Central memory CD8-positive, alpha-beta T cell (primary cell): ENCODE measurements at regions not wholly inside any gene's neighbourhood (a gene's known extent, or its start where the extent isn't known, plus 50 kb on each side); places are given as distances from the start of the nearest gene placed in this dataset.

Source experiments
- ATAC-seq: fragments of 150-1000 bp; cut with Tn5 transposase; replicated peaks from 2 replicates; pipeline ENCODE4 v1.10.0; 2022; ENCODE audit warnings: mild to moderate bottlenecking, moderate FRiP score, moderate number of reproducible peaks; ENCODE audit not compliant: poor library complexity, severe bottlenecking; ENCODE audit errors: extremely low read depth
- DNase-seq, 2 donors: peaks; one replicate each; pipeline ENCODE4 v3.0.0; 2021; ENCODE audit warnings: low spot score in 2 of 2
- H3K27ac Mint-ChIP-seq: one replicate; pipeline ENCODE4 v1.8.0; 2022; ENCODE audit warnings: low read depth, mild to moderate bottlenecking, moderate library complexity, mixed read lengths
- H3K27me3 Mint-ChIP-seq: one replicate; pipeline ENCODE4 v1.8.0; 2022; ENCODE audit warnings: mixed read lengths
- H3K36me3 Mint-ChIP-seq: one replicate; pipeline ENCODE4 v1.8.0; 2022; ENCODE audit warnings: mild to moderate bottlenecking, moderate library complexity, mixed read lengths; ENCODE audit not compliant: insufficient read depth
- H3K4me1 Mint-ChIP-seq: one replicate; pipeline ENCODE4 v1.8.0; 2022; ENCODE audit warnings: mixed read lengths
- H3K4me3 Mint-ChIP-seq: one replicate; pipeline ENCODE4 v1.8.0; 2022; ENCODE audit warnings: mild to moderate bottlenecking, moderate library complexity, mixed read lengths
- H3K9me3 Mint-ChIP-seq: one replicate; pipeline ENCODE4 v1.8.0; 2022; ENCODE audit warnings: mixed read lengths

DNA sequence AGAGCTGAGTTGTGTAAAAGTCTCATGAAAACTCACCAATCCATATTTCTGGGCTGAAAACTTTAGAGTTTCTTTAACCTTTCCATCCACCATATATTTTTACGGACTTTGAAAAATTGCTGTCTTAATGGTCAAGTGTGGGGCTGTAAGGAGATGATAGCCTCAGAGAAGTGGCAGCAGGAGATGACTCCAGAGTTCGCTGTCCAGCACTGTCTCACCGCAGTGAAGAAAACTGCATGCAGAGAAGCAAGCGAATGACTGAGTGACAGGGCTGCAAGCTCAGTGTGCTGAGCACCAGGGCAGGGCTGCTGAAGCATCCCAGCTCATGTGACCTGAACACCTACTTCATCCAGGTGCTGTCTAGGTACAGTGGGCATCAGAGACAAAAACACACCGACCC, 564.5 kb downstream of the ACTR3B start:
- ATAC-seq (no peak), DNase-seq (no peak)
- no peaks in the 10 kb centered on the region for H3K27me3 Mint-ChIP-seq
- no peak overlapping the region for H3K4me3 Mint-ChIP-seq
- no peaks in the 10 kb centered on the region for H3K36me3 Mint-ChIP-seq
- H3K9me3 Mint-ChIP-seq = peaks cover 26% of the 10 kb centered on the region
- no peaks in the 10 kb centered on the region for H3K4me1 Mint-ChIP-seq
- no peak overlapping the region for H3K27ac Mint-ChIP-seq

DNA sequence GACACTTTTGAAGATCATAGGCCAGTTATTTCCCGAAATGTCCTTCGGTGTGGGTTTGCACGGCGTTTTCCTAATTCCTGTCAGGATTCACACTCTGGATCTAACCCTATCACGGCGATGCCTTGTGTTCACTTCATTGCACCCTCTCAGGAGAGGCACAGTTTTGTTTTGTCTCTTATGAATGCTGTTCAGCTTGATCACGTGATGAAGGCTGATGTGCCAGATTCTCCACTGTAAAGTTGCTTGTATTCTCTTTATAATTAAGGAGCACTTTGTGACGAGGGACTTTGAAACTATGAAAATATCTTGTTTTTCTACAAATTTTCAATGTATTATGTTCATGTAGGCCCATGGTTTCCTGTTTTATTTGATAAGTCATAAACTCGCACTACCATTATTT, 568.1 kb downstream of the ACTR3B start:
- DNase-seq = no peak
- H3K9me3 Mint-ChIP-seq = peaks cover 5% of the 10 kb centered on the region
- no peak for ATAC-seq
- no peaks in the 10 kb centered on the region for H3K27me3 Mint-ChIP-seq
- H3K4me3 Mint-ChIP-seq = no peak overlapping the region
- H3K27ac Mint-ChIP-seq = no peak overlapping the region
- no peaks in the 10 kb centered on the region for H3K4me1 Mint-ChIP-seq
- no peaks in the 10 kb centered on the region for H3K36me3 Mint-ChIP-seq

DNA sequence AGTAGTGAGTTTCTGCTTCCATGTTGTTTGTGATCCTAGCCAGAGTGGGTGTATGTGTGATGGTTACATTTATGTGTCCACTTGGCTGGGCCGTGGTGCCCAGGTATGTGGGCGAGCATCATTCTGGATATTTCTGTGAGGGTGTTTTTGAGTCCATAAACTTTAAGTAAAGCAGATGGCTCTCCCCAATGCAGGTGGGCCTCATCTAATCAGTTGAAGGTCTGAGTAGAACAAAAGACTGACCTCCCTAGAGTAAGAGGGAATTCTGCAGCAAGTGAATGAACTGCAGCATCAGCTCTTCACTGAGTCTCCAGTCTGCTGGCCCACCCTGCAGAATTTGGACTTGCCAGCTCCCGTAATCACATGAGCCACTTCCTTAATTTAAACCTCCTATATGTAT, 571.9 kb downstream of the ACTR3B start:
- DNase-seq (no peak), ATAC-seq (no peak)
- no peaks in the 10 kb centered on the region for H3K27me3 Mint-ChIP-seq
- H3K4me3 Mint-ChIP-seq = no peak overlapping the region
- no peak overlapping the region for H3K27ac Mint-ChIP-seq
- no peaks in the 10 kb centered on the region for H3K4me1 Mint-ChIP-seq
- H3K36me3 Mint-ChIP-seq = no peaks in the 10 kb centered on the region
- no peaks in the 10 kb centered on the region for H3K9me3 Mint-ChIP-seq

GRCh38 chr7:153354071-153354470, 594.5 kb downstream of the ACTR3B start:
- no peak for DNase-seq
- ATAC-seq = no peak
- peaks cover 6% of the 10 kb centered on the region for H3K9me3 Mint-ChIP-seq
- H3K4me1 Mint-ChIP-seq = no peaks in the 10 kb centered on the region
- H3K4me3 Mint-ChIP-seq = no peak overlapping the region
- H3K27me3 Mint-ChIP-seq = no peaks in the 10 kb centered on the region
- H3K27ac Mint-ChIP-seq = no peak overlapping the region
- no peaks in the 10 kb centered on the region for H3K36me3 Mint-ChIP-seq

DNA sequence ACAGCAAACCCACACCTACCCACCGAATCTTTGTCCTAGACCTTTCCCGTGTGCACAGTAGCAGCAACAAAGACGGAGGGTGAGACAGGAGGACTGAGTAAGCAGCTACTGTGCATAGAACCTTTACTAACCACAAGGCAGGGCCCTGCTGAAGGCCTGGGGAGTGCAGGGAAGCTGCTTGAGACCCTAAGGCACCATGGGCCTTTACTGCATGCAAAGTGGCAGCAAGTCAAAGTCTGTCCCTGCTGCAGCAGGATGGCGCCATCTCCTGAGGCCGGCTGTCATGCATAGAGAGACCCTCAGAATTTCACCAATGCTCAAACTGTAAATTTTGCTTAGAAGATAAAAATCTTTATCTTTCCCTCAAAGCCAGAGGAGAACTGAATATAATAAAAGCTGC, 610.5 kb downstream of the ACTR3B start:
- no peaks in the 10 kb centered on the region for H3K4me1 Mint-ChIP-seq
- no peaks in the 10 kb centered on the region for H3K27me3 Mint-ChIP-seq
- no peaks in the 10 kb centered on the region for H3K36me3 Mint-ChIP-seq
- DNase-seq (no peak), ATAC-seq (no peak)
- H3K9me3 Mint-ChIP-seq = peaks cover 16% of the 10 kb centered on the region
- no peak overlapping the region for H3K27ac Mint-ChIP-seq
- H3K4me3 Mint-ChIP-seq = no peak overlapping the region

DNA sequence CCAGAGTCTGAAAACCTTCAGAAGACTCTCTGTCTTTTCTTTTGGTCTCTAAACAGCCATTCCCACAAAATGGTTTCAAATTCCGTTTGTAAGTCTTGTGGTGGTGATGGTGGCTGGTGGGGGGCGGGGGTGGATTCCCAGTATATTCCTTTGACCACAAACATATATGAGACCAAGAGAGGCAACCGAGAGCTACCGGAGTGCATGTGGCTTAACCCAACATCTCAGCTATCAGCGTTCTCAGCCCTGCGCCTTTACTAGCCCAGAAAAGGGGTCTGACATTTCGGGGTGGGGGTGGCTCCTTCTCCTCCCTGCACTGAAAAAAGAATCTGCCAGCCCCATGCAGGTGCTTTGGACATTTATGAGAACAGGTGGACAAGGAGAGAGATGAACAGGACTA, 621.1 kb downstream of the ACTR3B start:
- H3K9me3 Mint-ChIP-seq = peaks cover 14% of the 10 kb centered on the region

DNA sequence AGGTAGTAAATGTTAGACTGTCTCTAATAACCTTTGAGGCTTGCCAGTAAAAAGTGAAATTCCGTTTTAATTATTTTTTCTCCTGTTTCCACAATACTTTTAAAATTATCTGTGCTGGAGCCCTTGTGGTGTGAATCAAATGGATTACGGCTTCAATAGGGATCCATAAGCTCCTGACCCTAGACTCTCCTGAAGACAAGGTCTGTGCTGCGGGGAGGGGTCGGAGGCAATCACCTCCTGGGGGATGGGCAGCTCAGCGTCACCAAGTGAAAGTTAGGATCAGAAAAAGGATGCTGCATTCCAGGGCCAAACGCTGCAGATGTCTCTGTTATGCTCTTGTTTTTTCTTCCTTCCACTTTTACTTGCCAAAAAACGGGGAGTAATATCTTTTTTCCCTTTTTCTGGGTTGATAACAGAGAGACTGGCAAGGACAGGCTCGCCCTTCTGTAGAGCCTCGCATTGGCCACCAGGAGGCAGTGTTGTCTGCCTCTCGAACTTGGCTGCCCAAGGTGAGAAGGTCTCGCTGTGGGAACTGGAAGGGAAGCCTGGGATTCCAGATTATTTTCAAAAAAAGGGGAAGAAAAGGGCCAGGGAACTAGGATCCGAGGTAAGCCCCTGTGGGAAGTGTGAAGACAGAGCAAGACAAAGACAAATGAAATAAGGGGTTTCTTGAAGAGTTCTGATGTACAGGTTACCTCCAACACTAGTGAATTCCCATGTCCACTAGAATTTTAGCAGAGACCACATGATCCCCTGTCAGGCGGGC, 621.9 kb downstream of the ACTR3B start:
- DNase-seq (no peak), ATAC-seq (no peak)
- Mint-ChIP-seq H3K36me3 (no peaks in the 10 kb centered on the region), H3K4me1 (no peaks in the 10 kb centered on the region), H3K9me3 (peaks cover 18% of the 10 kb centered on the region), H3K27me3 (no peaks in the 10 kb centered on the region), H3K4me3 (no peak overlapping the region), H3K27ac (no peak overlapping the region)

More for the DNA sequence above, 621.1 kb downstream of the ACTR3B start:
- Mint-ChIP-seq H3K4me1 (no peaks in the 10 kb centered on the region), H3K27ac (no peak overlapping the region), H3K27me3 (no peaks in the 10 kb centered on the region), H3K4me3 (no peak overlapping the region), H3K36me3 (no peaks in the 10 kb centered on the region)
- ATAC-seq (no peak), DNase-seq (no peak)

GRCh38 chr7:153382641-153383101, 623.1 kb downstream of the ACTR3B start:
- H3K4me3 Mint-ChIP-seq = no peak overlapping the region
- H3K27ac Mint-ChIP-seq = no peak overlapping the region
- no peak for ATAC-seq
- H3K9me3 Mint-ChIP-seq = peaks cover 18% of the 10 kb centered on the region
- no peaks in the 10 kb centered on the region for H3K4me1 Mint-ChIP-seq
- DNase-seq = no peak
- no peaks in the 10 kb centered on the region for H3K27me3 Mint-ChIP-seq
- H3K36me3 Mint-ChIP-seq = no peaks in the 10 kb centered on the region

DNA sequence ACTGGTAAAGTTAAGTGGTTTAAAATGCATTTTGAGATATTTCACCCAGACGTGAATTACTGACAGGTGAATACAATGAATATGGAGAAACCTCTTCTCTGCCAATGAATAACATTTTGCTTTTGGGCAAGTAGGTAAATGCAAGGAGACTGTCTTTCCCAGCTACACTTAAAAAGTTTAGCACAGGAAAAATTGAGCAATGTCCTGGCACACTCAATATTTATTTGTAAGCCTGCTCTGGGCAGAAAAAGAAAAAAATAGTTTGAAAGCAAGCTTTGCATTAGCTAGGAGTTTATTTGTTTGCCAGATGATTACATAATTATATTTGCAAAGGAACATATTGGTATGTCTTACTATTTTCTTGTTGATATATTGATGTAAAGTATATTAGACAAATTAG, 624.2 kb downstream of the ACTR3B start:
- Mint-ChIP-seq H3K9me3 (peaks cover 18% of the 10 kb centered on the region), H3K4me3 (no peak overlapping the region), H3K4me1 (no peaks in the 10 kb centered on the region), H3K36me3 (no peaks in the 10 kb centered on the region), H3K27ac (no peak overlapping the region), H3K27me3 (no peaks in the 10 kb centered on the region)
- DNase-seq (no peak), ATAC-seq (no peak)

GRCh38 chr7:153385502-153385901, 626.0 kb downstream of the ACTR3B start:
- H3K27ac Mint-ChIP-seq = no peak overlapping the region
- no peak for DNase-seq
- no peak for ATAC-seq

DNA sequence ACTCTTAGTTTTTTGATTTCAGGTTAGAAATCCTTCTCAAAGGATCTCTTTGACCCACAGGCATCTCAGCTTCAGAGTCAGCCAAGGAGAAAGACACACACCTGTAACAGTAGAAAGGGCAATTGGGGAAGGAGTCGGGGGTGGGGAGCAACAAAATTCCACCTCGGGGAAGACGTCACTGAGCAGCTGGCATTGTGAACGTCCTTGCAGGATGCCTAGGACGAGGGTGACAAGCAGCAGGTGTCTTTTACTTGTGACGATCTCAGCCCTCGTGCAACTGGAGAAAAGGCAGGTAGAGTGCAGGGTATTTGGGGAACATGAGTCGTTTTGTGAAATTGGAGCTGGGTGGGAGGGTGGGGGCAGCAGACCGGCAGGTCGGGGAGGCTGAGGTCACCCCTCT, 627.0 kb downstream of the ACTR3B start:
- Mint-ChIP-seq H3K27me3 (no peaks in the 10 kb centered on the region), H3K36me3 (no peaks in the 10 kb centered on the region), H3K9me3 (peaks cover 23% of the 10 kb centered on the region), H3K4me1 (no peaks in the 10 kb centered on the region), H3K4me3 (no peak overlapping the region), H3K27ac (no peak overlapping the region)
- DNase-seq (no peak), ATAC-seq (no peak)

More at GRCh38 chr7:153385502-153385901, 626.0 kb downstream of the ACTR3B start:
- H3K4me1 Mint-ChIP-seq = no peaks in the 10 kb centered on the region
- no peaks in the 10 kb centered on the region for H3K36me3 Mint-ChIP-seq
- H3K27me3 Mint-ChIP-seq = no peaks in the 10 kb centered on the region
- H3K4me3 Mint-ChIP-seq = no peak overlapping the region
- H3K9me3 Mint-ChIP-seq = peaks cover 18% of the 10 kb centered on the region

- H3K4me1 Mint-ChIP-seq = no peaks in the 10 kb centered on the region
- no peak overlapping the region for H3K4me3 Mint-ChIP-seq
- ATAC-seq (no peak), DNase-seq (no peak)
- peaks cover 34% of the 10 kb centered on the region for H3K9me3 Mint-ChIP-seq
- H3K27ac Mint-ChIP-seq = no peak overlapping the region
- H3K27me3 Mint-ChIP-seq = no peaks in the 10 kb centered on the region
- H3K36me3 Mint-ChIP-seq = no peaks in the 10 kb centered on the region
Measured at GRCh38 chr7:153388611-153389010, 629.1 kb downstream of the ACTR3B start.

GRCh38 chr7:153389261-153389660, 629.7 kb downstream of the ACTR3B start:
- no peaks in the 10 kb centered on the region for H3K4me1 Mint-ChIP-seq
- ATAC-seq (no peak), DNase-seq (no peak)
- H3K4me3 Mint-ChIP-seq = no peak overlapping the region
- no peak overlapping the region for H3K27ac Mint-ChIP-seq
- no peaks in the 10 kb centered on the region for H3K27me3 Mint-ChIP-seq
- H3K9me3 Mint-ChIP-seq = peaks cover 32% of the 10 kb centered on the region
- H3K36me3 Mint-ChIP-seq = no peaks in the 10 kb centered on the region
